Non-pigmented ciliary epithelial cell (primary cell): ENCODE measurements at regions not wholly inside any gene's neighbourhood (a gene's known extent, or its start where the extent isn't known, plus 50 kb on each side); places are given as distances from the start of the nearest gene placed in this dataset.

Experiments
- DNase-seq: peaks from one replicate; pipeline ENCODE4 v3.0.0-alpha.2; 2010; ENCODE audit warnings: low read depth

DNA sequence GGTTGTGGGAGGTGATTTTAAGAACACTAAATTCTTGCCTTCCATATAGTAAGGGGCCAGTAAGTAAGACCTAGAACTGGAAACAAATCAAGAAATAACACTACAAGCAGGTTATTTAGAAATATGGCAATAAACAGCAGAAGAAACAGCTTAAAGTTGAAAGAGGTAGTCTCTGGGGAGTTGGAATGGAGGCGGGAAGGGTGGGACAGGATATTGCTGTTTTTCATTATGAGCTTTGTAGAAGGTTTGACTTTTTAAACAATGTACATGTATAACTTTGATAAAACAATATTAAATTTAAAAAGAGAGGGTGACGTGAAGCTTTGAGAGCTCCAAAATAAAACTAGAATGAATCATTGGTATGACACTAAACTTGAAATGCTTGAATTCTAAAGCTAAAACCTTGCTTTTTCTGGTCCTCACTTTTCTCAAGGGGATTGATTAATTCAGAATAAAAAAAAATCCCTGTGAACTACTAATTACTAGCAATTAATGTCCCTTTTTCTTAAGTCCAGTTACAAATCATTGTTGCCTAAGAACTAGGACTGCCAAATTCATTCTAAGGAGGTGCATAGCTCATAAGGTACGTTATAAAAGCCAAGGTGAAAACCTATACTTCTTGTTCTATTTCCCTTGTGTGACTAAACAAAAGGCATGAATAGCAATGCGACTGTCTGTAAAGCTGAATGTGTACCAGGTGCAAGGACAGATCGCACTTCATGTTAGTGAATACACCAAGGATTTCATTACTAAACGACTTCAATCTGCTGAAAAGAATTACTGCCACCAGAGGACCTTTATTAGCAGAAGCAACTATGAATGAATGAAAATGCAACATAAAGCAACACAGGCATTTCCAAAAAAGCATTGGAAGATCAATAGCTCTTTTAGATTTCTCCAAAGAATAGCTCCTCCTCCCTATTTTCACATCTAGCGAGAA lies 177.5 kb downstream of the RBM43 start:
- DNase-seq: no peak

DNA sequence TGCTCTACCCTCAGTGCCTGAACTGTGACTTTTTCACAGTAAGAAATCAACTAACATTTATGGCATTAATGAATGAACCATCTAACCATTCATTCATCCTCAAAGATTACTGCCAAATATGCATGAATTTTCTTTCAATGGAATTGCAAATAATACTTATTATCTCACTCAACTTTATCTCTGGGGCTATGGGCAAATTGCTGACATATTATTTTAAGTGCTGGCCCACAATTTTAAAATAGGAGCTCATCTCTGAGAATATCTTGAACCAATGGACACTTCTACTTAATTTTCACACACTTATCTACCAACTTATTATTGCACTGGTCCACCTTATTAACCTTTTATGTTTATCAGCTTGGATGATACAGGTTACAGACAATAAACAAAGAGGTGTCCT lies 182.8 kb downstream of the RBM43 start:
- no peak for DNase-seq

DNA sequence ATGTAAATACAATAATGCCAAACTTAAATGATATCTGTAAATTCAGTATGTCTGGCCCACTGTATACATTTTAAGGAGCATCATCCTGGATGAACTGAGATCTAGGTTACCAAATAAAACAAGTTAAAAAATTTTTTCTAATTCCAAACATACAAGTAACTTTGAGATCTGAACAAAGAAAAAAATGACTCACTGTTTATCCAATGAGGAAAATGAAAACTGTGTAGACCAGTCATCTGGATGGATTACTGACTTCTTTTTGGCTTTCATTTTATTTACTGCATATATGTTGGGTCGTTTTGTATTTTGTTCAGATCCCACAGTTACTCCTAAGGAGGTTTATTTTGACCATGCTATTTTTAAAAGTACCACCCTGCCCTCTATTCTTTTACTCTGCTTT lies 189.8 kb downstream of the RBM43 start:
- DNase-seq: no peak

DNA sequence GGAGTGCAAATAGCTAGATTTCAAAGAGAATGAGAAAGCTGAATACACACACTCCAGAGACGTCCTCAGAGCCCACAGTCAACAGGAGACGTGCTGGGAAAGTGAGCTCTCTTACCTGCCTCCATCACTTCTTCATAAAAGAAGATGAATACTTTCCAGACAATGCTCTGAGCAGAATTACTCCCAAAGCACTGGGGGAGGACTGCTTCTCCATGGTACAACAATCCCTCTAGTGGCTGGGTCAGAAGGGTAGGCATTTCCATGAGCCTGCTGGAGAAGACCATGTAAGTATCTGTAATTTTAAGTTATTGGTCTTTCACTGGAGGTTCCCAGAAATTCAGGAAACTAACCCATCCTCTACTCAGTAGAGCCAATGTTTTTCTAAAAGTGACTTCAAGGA lies 190.3 kb downstream of the RBM43 start:
- DNase-seq: no peak

DNA sequence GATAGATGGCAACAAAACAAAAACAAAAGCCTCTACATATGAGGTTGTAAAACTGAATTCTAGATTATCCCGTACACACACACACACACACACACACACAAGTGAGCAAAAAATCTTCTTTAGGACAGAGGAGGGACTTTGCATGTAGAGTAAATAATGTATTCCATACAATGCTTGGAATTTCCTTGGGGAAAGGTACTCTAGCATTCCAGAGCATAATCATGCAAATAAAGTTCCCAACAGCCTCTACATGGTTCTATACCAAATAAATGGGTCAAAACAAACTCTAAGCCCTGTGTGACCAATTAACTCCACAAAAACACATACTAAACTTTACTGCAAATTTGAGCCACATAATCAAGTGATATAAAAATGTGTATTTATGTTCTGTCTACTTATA lies 191.4 kb downstream of the RBM43 start:
- DNase-seq: no peak

DNA sequence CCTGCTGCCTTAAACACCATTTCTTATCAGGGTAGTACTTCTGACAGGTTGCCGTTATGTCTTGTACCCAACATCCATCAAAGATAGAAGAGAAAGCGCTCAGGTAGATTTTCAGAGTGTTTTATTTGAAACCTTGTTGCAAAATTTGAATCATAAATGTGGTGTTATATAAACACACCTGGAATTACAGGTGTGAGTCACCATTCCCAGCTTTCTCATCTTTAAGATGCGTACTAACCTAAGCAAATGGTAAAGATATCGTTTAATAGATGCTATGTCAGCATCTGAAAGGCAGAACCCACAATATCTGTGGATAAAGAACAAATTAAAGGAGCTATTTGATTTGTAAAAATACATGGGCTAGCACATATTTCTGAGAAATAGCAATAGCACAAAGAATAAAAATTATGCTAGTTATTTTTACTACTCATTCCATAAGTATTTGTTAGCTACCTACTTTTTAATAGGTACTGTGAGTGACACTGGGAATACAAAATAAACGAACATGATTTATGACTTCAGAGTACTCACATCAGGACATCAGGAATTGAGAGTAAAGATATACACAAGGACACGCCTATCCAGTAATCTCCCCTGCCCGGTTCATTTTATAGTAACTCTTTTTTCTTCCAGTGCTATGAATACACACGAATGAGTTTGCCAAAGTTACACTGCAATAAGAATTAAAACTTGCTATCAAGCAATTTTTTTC lies 193.8 kb downstream of the RBM43 start:
- DNase-seq: no peak

DNA sequence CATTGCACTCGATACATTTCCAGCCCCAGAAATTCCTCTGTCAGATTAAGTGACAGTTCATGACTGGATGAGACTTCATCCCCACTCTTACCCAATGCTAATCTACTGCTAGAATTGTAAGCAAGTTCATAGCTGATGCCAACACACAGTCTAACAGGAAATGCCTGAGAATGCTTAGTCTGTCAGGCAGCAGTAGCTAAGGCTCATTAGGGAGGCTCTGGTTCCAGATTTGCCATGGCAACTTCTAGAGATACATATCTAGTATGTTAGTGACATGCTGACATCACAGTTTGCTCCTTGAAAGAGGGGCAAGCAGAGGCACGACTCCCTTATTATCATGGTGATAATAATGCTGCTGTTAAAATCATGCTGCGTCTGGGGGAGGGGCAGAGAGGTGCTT lies 198.4 kb downstream of the RBM43 start:
- DNase-seq: peak; percentile 44

DNA sequence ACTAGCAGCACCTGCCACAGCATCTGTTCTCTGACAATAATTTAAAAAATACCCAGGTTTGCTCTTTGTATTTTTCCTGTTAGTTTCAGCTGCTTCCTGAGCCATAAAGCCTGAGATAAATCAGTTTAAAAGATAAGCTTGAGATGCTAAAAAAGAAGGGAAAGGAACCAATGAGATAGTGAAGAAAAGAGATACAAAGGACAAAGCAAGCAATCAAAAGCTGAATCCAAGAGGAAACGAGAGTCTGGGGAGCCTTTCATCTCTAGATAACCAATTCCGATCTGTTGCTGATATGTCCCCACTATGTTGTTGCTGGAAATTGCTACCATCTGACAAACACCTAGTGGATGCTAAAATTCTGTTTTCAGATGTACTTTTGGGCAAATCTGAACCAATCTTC lies 201.4 kb downstream of the RBM43 start:
- no peak for DNase-seq

DNA sequence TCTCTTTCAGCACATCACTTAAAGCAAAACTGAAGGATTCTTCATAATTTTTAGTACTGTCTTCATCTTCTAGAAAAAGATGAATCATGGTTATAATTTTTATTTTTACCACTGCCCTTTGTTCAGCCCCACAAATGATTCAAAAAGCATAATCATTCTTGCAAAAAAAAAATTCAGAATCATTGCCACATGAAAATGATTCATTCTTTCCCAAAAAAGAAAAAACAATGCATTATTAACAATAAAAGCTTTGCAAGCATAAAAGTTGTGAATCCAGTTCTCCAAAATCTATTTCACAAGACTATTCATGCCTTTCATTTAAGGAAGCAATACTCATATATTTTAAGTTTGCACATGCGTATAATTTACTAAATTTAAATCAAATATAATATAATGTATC lies 204.8 kb downstream of the RBM43 start:
- DNase-seq: no peak

DNA sequence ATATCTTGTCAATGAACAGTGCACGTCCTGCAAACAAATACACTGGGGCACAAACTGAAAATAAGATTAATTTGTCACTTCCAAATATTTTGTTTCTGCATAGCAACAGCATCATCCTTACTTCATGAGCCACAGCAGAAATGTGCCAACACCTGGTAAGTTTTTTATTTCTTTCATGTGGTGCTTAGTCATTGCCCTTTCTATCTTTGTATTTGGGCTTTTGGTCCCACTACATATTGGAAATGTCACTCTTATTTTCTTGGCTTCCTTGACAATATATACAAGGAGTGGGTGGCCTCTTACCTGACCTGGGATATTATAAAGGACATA lies 208.0 kb downstream of the RBM43 start:
- no peak for DNase-seq

DNA sequence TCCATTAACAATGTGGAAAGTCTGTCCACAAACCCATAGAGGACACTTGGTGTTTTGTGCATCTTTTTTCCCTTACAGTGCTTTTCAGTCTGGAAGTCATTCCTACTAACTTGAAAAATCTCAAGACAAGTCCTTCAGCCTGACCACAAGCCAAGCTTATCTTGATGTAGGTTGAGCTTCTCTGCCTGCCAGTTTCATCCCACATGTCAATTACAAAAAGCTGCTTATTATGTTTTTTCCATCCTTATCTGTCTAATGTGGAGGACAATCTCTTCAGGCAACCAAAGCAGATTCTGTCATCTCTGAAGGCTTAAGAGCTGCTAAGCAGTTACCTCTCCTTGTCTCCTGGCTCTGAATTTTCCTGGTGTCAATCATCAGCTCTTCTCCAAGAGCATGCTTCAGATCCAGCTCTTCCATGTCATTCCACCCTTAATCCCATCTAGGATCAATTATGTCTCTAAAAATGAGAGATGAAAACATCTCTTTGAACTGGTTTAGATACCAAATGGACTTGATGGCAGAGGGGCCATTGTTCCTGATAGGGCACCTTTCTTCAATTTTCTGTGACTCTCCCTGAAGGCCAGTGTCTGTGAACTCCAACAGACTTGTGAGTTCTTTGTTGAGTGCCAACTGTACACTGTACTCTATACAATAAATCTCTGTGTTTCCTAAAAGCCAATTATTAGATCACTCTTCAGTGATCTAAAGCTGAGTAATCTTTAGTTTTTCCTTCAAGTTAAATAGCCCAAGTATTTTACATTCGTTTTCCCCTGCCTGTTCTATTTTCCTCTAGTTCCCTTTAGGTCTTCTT lies 208.6 kb downstream of the RBM43 start:
- DNase-seq: no peak

DNA sequence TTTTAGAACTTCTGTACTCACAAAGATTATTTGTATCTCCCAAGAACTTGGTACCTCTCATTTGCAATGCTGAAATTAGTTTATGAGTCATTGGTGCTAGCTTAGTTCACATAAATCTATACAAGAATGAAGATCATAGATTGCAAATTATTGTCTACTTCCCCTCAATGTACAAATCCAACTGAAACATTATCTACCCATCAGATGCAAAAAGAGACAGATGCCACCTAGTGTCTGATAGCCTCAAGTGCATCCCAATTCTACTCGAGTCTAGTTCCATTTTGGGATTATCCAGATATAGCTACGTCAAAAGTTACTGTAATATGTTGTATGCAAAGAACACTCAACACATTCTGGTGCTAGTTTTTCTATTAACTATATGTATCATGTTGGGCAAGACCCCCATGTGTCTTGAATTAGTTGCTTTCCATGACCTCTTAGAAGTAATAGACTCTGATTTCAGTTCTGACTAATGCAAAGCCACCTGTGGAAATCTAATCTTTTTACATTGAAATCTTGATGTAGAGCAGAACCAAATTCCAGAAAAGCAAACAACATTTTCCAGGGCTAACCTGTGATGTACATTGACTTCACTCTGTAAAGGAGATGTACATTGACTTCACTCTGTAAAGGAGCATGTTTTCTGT lies 210.0 kb downstream of the RBM43 start:
- no peak for DNase-seq

DNA sequence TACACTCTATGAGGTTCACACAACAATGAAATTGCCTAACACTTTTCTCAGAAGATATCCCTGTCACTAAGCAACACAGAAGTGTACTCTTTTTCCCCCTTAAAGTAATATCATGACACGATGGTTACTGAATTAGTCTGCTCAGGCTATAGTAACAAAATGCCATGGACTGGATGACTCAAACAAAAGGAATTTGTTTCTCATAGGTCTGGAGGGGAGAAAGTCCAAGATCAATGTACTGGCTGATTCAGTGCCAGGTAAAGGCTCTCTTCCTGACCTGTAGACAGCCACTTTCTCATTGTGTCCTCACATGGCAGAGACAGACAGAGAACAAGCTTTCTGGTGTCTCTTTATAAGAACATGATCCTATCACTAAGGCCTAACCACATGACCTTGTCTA lies 211.9 kb downstream of the RBM43 start:
- no peak for DNase-seq

DNA sequence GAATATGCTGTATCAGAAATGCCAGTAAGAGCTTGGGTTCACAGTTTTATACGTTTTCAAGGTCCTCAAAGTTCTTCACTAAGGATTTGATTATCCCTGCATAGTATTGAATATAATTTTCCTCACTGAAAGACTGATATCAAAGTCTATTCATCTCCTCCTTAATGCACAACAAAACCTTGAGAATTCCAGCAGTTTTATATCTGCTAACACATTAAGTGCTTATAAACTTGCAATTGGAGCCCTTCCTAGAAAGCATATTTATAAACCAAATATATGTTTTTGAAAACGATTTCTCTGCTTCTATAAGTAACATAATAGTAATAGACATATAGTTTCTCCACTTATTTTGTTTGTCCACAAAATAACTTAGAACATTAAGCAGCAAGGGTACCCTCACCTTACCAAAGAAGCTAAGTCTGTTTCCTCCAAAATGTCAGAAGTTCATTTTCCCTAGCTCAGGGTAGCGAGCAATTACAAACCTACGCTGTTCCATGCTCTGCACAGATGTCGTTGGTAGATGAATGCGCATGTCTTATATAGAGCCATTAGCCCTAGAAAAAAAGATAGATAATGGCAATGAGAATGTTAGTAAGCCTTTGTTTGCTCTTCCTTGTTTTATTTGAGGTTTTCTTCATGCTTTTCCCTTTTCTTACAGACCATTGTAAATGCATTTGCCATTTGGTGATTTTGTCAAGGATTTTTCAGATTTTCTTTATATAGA lies 213.2 kb downstream of the RBM43 start:
- no peak for DNase-seq

DNA sequence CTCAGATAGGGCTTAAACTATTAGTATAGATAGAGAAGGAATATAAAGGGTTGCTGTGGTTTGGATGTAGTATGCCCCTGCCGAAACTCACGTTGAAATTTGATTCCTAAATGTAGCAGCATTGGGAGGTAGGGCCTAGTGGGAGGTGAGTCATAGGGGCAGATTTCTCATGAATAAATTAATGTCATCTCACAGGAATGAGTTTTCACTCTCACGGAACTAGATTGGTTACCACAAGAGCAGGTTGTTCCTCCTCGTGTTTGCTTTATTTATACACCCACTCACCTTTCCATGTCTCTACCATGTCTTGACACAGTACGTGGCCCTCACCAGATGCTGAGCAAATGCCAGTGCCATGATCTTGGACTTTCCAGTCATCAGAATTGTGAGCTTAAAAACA lies 218.2 kb downstream of the RBM43 start:
- DNase-seq: peak; percentile 77

DNA sequence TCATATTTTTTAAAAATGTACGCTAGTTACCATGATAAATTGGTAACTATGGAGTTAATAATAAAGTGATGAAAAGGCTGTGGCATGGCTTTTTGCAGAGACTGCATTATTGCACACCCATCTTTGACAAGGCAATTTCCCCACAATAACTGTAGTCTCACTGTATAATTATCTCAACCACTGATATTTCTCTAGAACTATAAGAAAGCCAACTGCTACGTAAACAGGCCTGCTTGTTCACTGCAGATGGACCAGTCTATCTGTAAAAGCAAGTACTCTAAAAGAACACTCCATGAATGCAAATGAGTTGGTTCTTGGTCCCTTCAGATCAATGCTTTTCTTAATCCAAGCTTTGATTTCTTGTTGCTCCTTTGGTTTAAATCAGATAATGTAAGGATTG lies 218.7 kb downstream of the RBM43 start:
- no peak for DNase-seq

DNA sequence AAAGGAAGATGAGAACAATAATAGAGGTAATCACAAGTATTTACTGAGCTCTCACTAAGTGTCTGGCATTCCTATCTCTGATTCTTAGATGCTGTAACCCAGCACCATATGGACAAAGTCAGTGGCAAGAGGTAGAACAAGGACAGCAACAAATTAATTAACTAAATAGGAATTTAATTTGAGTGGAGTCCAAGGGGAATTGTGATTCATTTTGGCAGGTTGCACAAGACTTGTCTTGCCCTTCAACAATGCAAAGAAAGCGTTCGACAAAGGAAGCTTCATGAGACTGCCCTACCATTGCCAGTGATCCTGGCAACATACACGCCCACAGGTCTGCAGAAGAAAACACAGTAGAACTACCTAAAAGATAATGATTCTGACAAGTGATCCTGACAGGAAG lies 221.6 kb downstream of the RBM43 start:
- DNase-seq: no peak

DNA sequence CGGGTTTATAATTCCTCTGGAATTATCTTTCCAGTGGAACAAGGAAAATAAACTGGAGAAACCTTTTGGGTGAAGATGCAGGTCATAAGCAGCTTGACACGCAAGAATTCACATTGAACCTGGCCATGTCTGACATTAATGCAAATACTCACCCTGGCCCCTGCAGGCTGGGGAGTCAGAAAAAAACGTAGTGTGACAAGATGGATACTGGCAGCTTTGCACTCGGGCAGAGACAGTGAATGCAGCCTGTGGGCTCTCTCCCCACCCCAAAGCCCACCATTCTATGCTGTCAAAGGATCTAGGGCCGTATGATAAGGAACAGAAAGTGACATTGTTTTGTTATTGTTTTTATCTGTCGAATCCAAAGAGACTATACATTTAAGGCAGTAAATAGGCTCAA lies 223.1 kb downstream of the RBM43 start:
- DNase-seq: no peak

DNA sequence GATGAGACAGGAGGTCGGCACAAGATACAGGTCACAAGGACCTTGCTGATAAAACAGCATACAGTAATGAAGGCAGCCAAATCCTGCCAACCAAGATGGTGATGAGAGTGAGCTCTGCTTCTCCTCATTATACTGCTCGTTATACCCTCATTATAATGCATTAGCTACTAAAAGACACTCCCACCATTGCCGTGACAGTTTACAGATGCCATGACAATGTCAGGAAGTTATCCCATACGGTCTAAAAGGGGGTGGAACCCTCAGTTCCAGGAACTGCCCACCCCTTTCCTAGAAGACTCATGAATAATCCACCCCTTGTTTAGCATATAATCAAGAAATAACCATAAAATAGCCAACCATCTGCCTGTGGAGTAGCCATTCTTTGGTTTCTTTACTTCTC lies 224.2 kb downstream of the RBM43 start:
- no peak for DNase-seq

DNA sequence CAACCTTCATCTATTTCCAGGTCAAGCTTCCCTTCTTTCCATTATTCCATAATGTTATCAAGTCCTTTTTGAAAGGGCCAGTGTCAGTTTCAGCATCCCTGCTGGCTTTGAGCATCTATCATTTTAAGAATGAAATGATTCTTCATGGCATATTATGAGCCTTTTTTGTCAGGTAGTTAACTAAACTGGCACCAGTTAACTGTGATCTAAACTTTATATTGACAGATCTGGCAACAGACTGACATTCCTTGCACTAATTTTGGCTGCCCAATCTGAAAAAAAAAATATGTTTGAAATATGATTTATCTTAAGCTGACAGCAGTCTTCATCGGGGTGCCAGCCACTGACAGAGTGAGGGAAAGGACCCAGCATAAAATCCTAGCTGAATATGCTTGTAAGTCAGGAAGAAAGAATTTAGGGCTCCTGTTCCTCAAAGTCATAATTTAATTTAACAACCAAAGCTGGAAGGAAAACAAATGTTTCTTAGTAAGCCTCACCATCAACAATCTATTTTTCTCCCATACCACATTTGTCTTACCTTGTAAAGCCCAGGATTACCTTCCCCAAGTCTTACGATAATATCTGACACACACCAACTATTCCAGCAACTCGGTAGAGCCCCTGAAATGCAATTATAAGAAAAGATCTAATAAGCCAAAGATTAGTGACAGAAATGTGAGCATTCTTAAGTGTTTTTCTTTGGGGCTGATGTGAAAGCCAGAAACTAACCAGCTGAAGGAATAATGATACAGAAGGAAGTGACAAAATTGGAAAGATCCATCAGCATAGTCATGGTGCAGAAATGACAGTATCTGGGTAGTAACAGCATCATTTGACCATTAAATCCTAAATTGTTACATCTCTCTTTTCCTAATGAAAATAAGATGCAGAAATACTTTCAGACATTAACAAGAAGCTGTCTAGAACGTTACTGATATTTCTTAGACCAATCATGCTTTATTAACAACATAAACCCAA lies 228.1 kb downstream of the RBM43 start:
- DNase-seq: no peak
